H9 (cell line): ENCODE measurements at regions not wholly inside any gene's neighbourhood (a gene's known extent, or its start where the extent isn't known, plus 50 kb on each side); places are given as distances from the start of the nearest gene placed in this dataset.

ENCODE experiments used
- DNase-seq: peaks from one replicate; pipeline ENCODE4 v3.0.0-alpha.2; 2017
- H2AFZ ChIP-seq: one replicate; pipeline ENCODE4 v1.6.1; 2013; ENCODE audit warnings: mild to moderate bottlenecking, low read length, control low read depth, moderate library complexity
- H2AK5ac ChIP-seq: 2 replicates; pipeline ENCODE4 v1.6.1; 2013; ENCODE audit warnings: low read length, control low read depth, mixed read lengths; ENCODE audit not compliant: insufficient read length
- H2BK120ac ChIP-seq: one replicate; pipeline ENCODE4 v1.6.1; 2013; ENCODE audit warnings: low read depth, mild to moderate bottlenecking, low read length, control low read depth, inconsistent platforms; ENCODE audit not compliant: poor library complexity, severe bottlenecking
- H2BK12ac ChIP-seq: 2 replicates; pipeline ENCODE4 v1.6.1; 2013; ENCODE audit warnings: low read length, control low read depth, mixed read lengths, low read depth; ENCODE audit not compliant: insufficient read length
- H2BK15ac ChIP-seq: 2 replicates; pipeline ENCODE4 v1.6.1; 2013; ENCODE audit warnings: low read depth, low read length, control low read depth
- H2BK20ac ChIP-seq: one replicate; pipeline ENCODE4 v1.6.1; 2013; ENCODE audit warnings: low read depth, mild to moderate bottlenecking, low read length, control low read depth, inconsistent platforms; ENCODE audit not compliant: poor library complexity, severe bottlenecking
- H2BK5ac ChIP-seq: 2 replicates; pipeline ENCODE4 v1.6.1; 2013; ENCODE audit warnings: low read length, control low read depth, mixed read lengths; ENCODE audit not compliant: insufficient read length
- H3K14ac ChIP-seq: 2 replicates; pipeline ENCODE4 v1.6.1; 2013; ENCODE audit warnings: low read length, control low read depth; ENCODE audit not compliant: insufficient read depth
- H3K18ac ChIP-seq: 2 replicates; pipeline ENCODE4 v1.6.1; 2013; ENCODE audit warnings: low read depth, mild to moderate bottlenecking, mixed read lengths, low read length, control low read depth; ENCODE audit not compliant: insufficient read length
- H3K23ac ChIP-seq: 2 replicates; pipeline ENCODE4 v1.6.1; 2013; ENCODE audit warnings: low read length, control low read depth, mixed read lengths, low read depth; ENCODE audit not compliant: insufficient read length
- H3K23me2 ChIP-seq: 2 replicates; pipeline ENCODE4 v1.6.1; 2013; ENCODE audit warnings: low read depth, mild to moderate bottlenecking, mixed read lengths, low read length, control low read depth; ENCODE audit not compliant: insufficient read length, poor library complexity, severe bottlenecking
- H3K27ac ChIP-seq: 2 replicates; pipeline ENCODE4 v1.5.1; 2013; ENCODE audit warnings: low read length, control low read depth, mixed read lengths, low read depth; ENCODE audit not compliant: insufficient read length
- H3K27me3 ChIP-seq: 2 replicates; pipeline ENCODE4 v1.6.1; 2013; ENCODE audit warnings: low read length, control low read depth, inconsistent platforms; ENCODE audit not compliant: insufficient read depth
- H3K4ac ChIP-seq: 2 replicates; pipeline ENCODE4 v1.6.1; 2013; ENCODE audit warnings: low read depth, mild to moderate bottlenecking, control low read depth, inconsistent platforms, low read length, moderate library complexity
- H3K4me1 ChIP-seq: 2 replicates; pipeline ENCODE4 v1.6.1; 2013; ENCODE audit warnings: low read length, control low read depth, inconsistent platforms; ENCODE audit not compliant: insufficient read depth
- H3K4me2 ChIP-seq: 2 replicates; pipeline ENCODE4 v1.6.1; 2013; ENCODE audit warnings: low read length, control low read depth, mixed read lengths; ENCODE audit not compliant: insufficient read length, insufficient read depth
- H3K56ac ChIP-seq: 2 replicates; pipeline ENCODE4 v1.6.1; 2013; ENCODE audit warnings: low read depth, mild to moderate bottlenecking, mixed read lengths, low read length, control low read depth; ENCODE audit not compliant: insufficient read length
- H3K79me1 ChIP-seq: 2 replicates; pipeline ENCODE4 v1.6.1; 2013; ENCODE audit warnings: low read depth, mild to moderate bottlenecking, moderate library complexity, low read length, control low read depth, inconsistent platforms; ENCODE audit not compliant: insufficient read depth, poor library complexity, severe bottlenecking
- H3K79me2 ChIP-seq: 2 replicates; pipeline ENCODE4 v1.6.1; 2013; ENCODE audit warnings: low read length, control low read depth, inconsistent platforms; ENCODE audit not compliant: insufficient read depth
- H3K9ac ChIP-seq: 2 replicates; pipeline ENCODE4 v1.6.1; 2013; ENCODE audit warnings: low read length, control low read depth, mixed read lengths; ENCODE audit not compliant: insufficient read length; ENCODE audit errors: extremely low read depth
- H3K9me3 ChIP-seq: one replicate; pipeline ENCODE4 v1.6.1; 2013; ENCODE audit warnings: low read depth, low read length, inconsistent platforms; ENCODE audit not compliant: control insufficient read depth
- H3T11ph ChIP-seq: one replicate; pipeline ENCODE4 v1.6.1; 2013; ENCODE audit warnings: mild to moderate bottlenecking, low read length, control low read depth, inconsistent platforms
- H4K20me1 ChIP-seq: one replicate; pipeline ENCODE4 v1.6.1; 2013; ENCODE audit not compliant: control insufficient read depth, insufficient read length, insufficient read depth
- H4K5ac ChIP-seq: 2 replicates; pipeline ENCODE4 v1.6.1; 2013; ENCODE audit warnings: low read depth, mild to moderate bottlenecking, mixed read lengths, low read length, control low read depth; ENCODE audit not compliant: insufficient read length
- H4K8ac ChIP-seq: replicated peaks from 2 replicates; pipeline ENCODE4 v1.6.1; 2013; ENCODE audit warnings: low read length, control low read depth, mixed read lengths, low read depth; ENCODE audit not compliant: insufficient read length
- H4K91ac ChIP-seq: 2 replicates; pipeline ENCODE4 v1.6.1; 2013; ENCODE audit warnings: low read depth, mild to moderate bottlenecking, moderate library complexity, mixed read lengths, low read length, control low read depth; ENCODE audit not compliant: insufficient read length
- H3K27ac Mint-ChIP-seq, 3 experiments: 2 replicates in 2 of 3; 3 replicates in 1 of 3; pipeline ENCODE4 v1.8.0; 2020 to 2021; ENCODE audit warnings: mixed read lengths in 3 of 3, mild to moderate bottlenecking in 1 of 3, moderate library complexity in 1 of 3
- H3K27me3 Mint-ChIP-seq: 2 replicates; pipeline ENCODE4 v1.8.0; 2021; ENCODE audit warnings: low read depth, mild to moderate bottlenecking, moderate library complexity, mixed read lengths
- H3K36me3 Mint-ChIP-seq, 3 experiments: 2 replicates in 2 of 3; 3 replicates in 1 of 3; pipeline ENCODE4 v1.8.0; 2020 to 2021; ENCODE audit warnings: low read depth in 3 of 3, mixed read lengths in 3 of 3; ENCODE audit not compliant: insufficient read depth in 1 of 3
- H3K4me1 Mint-ChIP-seq, 2 experiments: 2 replicates each; pipeline ENCODE4 v1.8.0; 2020; ENCODE audit warnings: mixed read lengths in 2 of 2
- H3K4me3 Mint-ChIP-seq, 2 experiments: 2 replicates in 1 of 2; 3 replicates in 1 of 2; pipeline ENCODE4 v1.8.0; 2020 to 2021; ENCODE audit warnings: mild to moderate bottlenecking in 2 of 2, mixed read lengths in 2 of 2, moderate library complexity in 1 of 2
- H3K9me3 Mint-ChIP-seq, 2 experiments: 2 replicates in 1 of 2; 3 replicates in 1 of 2; pipeline ENCODE4 v1.8.0; 2020; ENCODE audit warnings: mild to moderate bottlenecking in 2 of 2, mixed read lengths in 2 of 2, moderate library complexity in 1 of 2
- WGBS: extraction: QIAGEN DNeasy Blood & Tissue Kit; methylation state at CpG from one replicate; pipeline ENCODE4 v1.1.7; 2013; ENCODE audit warnings: missing lambda C conversion rate, low lambda C conversion rate, mixed read lengths; ENCODE audit not compliant: insufficient read length; ENCODE audit errors: extremely low coverage; 5-methylcytosine and 5-hydroxymethylcytosine counted together
- TF ChIP-seq, protein P1 (sequence below): fragments of 200-600 bp; sonication (generic); conservative IDR thresholded peaks from 3 replicates; pipeline ENCODE4 v1.8.0; 2021; ENCODE audit warnings: antibody characterized with exemption, mild to moderate bottlenecking

DNA sequence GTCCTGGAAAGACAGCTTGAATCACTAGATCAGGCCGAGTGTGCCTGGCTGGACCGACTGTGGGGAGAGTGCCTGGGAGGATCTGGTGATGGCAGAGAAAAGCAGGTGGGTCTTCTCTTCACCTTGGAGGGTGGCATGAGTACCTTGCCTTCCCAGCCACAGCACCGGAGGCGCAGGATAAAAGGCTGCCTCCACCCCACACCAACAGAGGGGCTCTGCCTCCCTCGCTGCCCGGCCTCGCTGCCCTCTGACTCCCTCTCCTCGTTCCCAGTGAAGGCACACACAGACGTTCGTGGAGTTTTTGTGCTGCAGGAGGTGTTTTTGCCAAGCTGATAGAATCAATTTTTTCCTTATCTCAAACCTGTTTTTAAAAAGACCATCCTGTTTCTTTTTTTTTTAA lies 71.4 kb upstream of the HAAO start:
- Mint-ChIP-seq H3K4me3 (no peak overlapping the region), H3K36me3 (peaks cover 0 to 10% (median 3%) of the 10 kb centered on the region in 3 experiments; a peak in 5 of 7 replicates), H3K9me3 (peaks cover 9% of the 10 kb centered on the region in 2 experiments), H3K27me3 (no peaks in the 10 kb centered on the region; the same call in 1 of the 2 replicates), H3K27ac (no peak overlapping the region), H3K4me1 (peaks cover 0 to 2% of the 10 kb centered on the region in 2 experiments; a peak in 3 of 4 replicates)
- no peak overlapping the region for H3K9ac ChIP-seq
- no peak overlapping the region for H4K5ac ChIP-seq
- no peak overlapping the region for H2AK5ac ChIP-seq
- WGBS: no CpG with 5 or more reads among the region's 10 CpGs
- H3K27me3 ChIP-seq: no peaks in the 10 kb centered on the region
- H3K4ac ChIP-seq: no peak overlapping the region
- H3K23ac ChIP-seq: no peak overlapping the region
- H3K4me2 ChIP-seq: no peak overlapping the region
- H4K8ac ChIP-seq: no peak overlapping the region
- no peak overlapping the region for H2BK20ac ChIP-seq
- no peak overlapping the region for H3T11ph ChIP-seq
- TF ChIP-seq, protein P1, sequence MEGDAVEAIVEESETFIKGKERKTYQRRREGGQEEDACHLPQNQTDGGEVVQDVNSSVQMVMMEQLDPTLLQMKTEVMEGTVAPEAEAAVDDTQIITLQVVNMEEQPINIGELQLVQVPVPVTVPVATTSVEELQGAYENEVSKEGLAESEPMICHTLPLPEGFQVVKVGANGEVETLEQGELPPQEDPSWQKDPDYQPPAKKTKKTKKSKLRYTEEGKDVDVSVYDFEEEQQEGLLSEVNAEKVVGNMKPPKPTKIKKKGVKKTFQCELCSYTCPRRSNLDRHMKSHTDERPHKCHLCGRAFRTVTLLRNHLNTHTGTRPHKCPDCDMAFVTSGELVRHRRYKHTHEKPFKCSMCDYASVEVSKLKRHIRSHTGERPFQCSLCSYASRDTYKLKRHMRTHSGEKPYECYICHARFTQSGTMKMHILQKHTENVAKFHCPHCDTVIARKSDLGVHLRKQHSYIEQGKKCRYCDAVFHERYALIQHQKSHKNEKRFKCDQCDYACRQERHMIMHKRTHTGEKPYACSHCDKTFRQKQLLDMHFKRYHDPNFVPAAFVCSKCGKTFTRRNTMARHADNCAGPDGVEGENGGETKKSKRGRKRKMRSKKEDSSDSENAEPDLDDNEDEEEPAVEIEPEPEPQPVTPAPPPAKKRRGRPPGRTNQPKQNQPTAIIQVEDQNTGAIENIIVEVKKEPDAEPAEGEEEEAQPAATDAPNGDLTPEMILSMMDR: no peak
- H3K27ac ChIP-seq: no peak overlapping the region
- no peak overlapping the region for H3K56ac ChIP-seq
- no peaks in the 10 kb centered on the region for H3K79me2 ChIP-seq
- H3K79me1 ChIP-seq: no peaks in the 10 kb centered on the region
- H2AFZ ChIP-seq: no peak overlapping the region
- H3K4me1 ChIP-seq: no peaks in the 10 kb centered on the region
- no peak for DNase-seq
- H3K14ac ChIP-seq: no peak overlapping the region
- H4K91ac ChIP-seq: no peak overlapping the region
- no peaks in the 10 kb centered on the region for H3K23me2 ChIP-seq
- peaks cover 4% of the 10 kb centered on the region for H3K9me3 ChIP-seq
- no peak overlapping the region for H3K18ac ChIP-seq
- H4K20me1 ChIP-seq: no peaks in the 10 kb centered on the region
- no peak overlapping the region for H2BK120ac ChIP-seq
- H2BK12ac ChIP-seq: no peak overlapping the region
- H2BK5ac ChIP-seq: no peak overlapping the region
- H2BK15ac ChIP-seq: no peak overlapping the region
